GM18873 (cell line): ENCODE measurements at regions not wholly inside any gene's neighbourhood (a gene's known extent, or its start where the extent isn't known, plus 50 kb on each side); places are given as distances from the start of the nearest gene placed in this dataset.
"Not testable (repeated sequence)": the region's sequence is repeated elsewhere in the genome, so short reads cannot be mapped to it uniquely, and the experiment has no call there.

Experiments used
- ATAC-seq: cut with Tn5 transposase; IDR thresholded peaks from one replicate; pipeline ENCODE4 v1.9.1; 2021; ENCODE audit warnings: mild to moderate bottlenecking, moderate library complexity, moderate number of reproducible peaks; ENCODE audit not compliant: unreplicated experiment, low FRiP score

GRCh38 chr2:225824748-225825449 lies 425.4 kb downstream of the NYAP2 start:
- ATAC-seq, result no peak

GRCh38 chr2:225821351-225821750 lies 421.8 kb downstream of the NYAP2 start:
- ATAC-seq, result no peak

- no peak for ATAC-seq
Measured at GRCh38 chr2:225820826-225821225, 421.3 kb downstream of the NYAP2 start.

- ATAC-seq, result no peak
Measured at GRCh38 chr2:225814554-225814953, 415.0 kb downstream of the NYAP2 start.

GRCh38 chr2:225806105-225806504 lies 406.6 kb downstream of the NYAP2 start:
- ATAC-seq, result no peak

GRCh38 chr2:225802076-225802475 lies 402.6 kb downstream of the NYAP2 start:
- not testable (repeated sequence) for ATAC-seq

- ATAC-seq, result no peak
Measured at GRCh38 chr2:225797394-225797793, 397.9 kb downstream of the NYAP2 start.

GRCh38 chr2:225794652-225795400 lies 395.3 kb downstream of the NYAP2 start:
- ATAC-seq, result no peak

GRCh38 chr2:225793736-225794550 lies 394.4 kb downstream of the NYAP2 start:
- no peak for ATAC-seq

- no peak for ATAC-seq
Measured at GRCh38 chr2:225788571-225789094, 389.1 kb downstream of the NYAP2 start.

GRCh38 chr2:225787497-225787896 lies 388.0 kb downstream of the NYAP2 start:
- no peak for ATAC-seq

GRCh38 chr2:225781991-225782390 lies 382.5 kb downstream of the NYAP2 start:
- no peak for ATAC-seq

GRCh38 chr2:225781145-225781544 lies 381.6 kb downstream of the NYAP2 start:
- ATAC-seq, result no peak

- no peak for ATAC-seq
Measured at GRCh38 chr2:225779829-225780228, 380.3 kb downstream of the NYAP2 start.

GRCh38 chr2:225773148-225773547 lies 373.6 kb downstream of the NYAP2 start:
- ATAC-seq, result no peak

GRCh38 chr2:225771701-225772100 lies 372.2 kb downstream of the NYAP2 start:
- no peak for ATAC-seq

GRCh38 chr2:225768741-225769140 lies 369.2 kb downstream of the NYAP2 start:
- no peak for ATAC-seq

GRCh38 chr2:225766431-225766830 lies 366.9 kb downstream of the NYAP2 start:
- no peak for ATAC-seq

- no peak for ATAC-seq
Measured at GRCh38 chr2:225765820-225766219, 366.3 kb downstream of the NYAP2 start.

- no peak for ATAC-seq
Measured at GRCh38 chr2:225764346-225764745, 364.8 kb downstream of the NYAP2 start.

GRCh38 chr2:225763711-225764110 lies 364.2 kb downstream of the NYAP2 start:
- ATAC-seq, result no peak
